Epithelial cell of esophagus (primary cell): ENCODE measurements at regions not wholly inside any gene's neighbourhood (a gene's known extent, or its start where the extent isn't known, plus 50 kb on each side); places are given as distances from the start of the nearest gene placed in this dataset.

Source experiments
- DNase-seq: peaks from one replicate; pipeline ENCODE4 v3.0.0; 2010; ENCODE audit warnings: low read depth
- H3K4me3 ChIP-seq: 2 replicates; pipeline ENCODE4 v1.5.1; 2011; ENCODE audit warnings: mild to moderate bottlenecking, low read length, control low read depth
- TF ChIP-seq, protein P1 (sequence below): IDR thresholded peaks from 2 replicates; pipeline ENCODE4 v1.5.1; 2011; ENCODE audit warnings: low read depth, mild to moderate bottlenecking, low read length, control low read depth, inconsistent platforms; ENCODE audit not compliant: insufficient read depth; ENCODE audit errors: missing control alignments

DNA sequence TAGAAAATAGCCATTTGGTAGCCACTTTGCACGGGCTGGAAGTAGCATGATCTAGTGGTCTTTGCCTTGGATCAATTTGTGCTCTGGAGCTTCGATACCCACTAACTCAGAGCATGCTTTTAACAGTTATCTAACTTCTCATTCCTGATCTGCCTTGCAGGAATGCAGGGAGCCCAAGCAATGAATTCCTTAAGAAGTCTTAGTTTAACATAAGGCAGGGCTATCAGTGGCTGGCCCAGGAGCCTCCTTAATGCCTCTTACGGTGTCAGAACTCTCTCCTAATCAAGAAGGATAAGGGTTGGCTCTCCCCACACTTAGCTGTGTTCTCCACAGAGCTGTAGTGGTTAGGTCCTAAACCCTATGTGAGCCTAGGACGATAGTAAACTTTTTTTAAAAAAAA is 95.8 kb upstream of the TBCA start:
- DNase-seq, result no peak
- TF ChIP-seq, protein P1, sequence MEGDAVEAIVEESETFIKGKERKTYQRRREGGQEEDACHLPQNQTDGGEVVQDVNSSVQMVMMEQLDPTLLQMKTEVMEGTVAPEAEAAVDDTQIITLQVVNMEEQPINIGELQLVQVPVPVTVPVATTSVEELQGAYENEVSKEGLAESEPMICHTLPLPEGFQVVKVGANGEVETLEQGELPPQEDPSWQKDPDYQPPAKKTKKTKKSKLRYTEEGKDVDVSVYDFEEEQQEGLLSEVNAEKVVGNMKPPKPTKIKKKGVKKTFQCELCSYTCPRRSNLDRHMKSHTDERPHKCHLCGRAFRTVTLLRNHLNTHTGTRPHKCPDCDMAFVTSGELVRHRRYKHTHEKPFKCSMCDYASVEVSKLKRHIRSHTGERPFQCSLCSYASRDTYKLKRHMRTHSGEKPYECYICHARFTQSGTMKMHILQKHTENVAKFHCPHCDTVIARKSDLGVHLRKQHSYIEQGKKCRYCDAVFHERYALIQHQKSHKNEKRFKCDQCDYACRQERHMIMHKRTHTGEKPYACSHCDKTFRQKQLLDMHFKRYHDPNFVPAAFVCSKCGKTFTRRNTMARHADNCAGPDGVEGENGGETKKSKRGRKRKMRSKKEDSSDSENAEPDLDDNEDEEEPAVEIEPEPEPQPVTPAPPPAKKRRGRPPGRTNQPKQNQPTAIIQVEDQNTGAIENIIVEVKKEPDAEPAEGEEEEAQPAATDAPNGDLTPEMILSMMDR, result no peak
- no peak overlapping the region for H3K4me3 ChIP-seq

DNA sequence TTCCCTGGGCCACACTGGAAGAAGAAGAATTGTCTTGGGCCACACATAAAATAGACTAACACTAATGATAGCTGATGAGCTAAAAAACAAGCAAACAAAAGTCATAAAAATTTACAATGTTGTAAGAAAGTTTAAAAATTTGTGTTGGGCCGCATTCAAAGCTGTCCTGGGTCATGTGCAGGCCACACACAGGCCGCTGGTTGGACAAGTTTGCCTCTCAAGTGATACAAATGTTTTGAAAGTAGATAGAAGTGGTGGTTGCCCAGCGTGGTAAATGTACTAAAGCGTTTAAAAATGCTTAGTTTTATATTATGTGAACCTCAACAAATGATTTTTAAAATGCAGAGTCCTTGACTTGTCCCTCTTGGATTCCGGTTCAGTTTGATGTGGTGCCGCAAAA is 94.9 kb upstream of the TBCA start:
- TF ChIP-seq, protein P1, result no peak
- no peak for DNase-seq
- no peak overlapping the region for H3K4me3 ChIP-seq

DNA sequence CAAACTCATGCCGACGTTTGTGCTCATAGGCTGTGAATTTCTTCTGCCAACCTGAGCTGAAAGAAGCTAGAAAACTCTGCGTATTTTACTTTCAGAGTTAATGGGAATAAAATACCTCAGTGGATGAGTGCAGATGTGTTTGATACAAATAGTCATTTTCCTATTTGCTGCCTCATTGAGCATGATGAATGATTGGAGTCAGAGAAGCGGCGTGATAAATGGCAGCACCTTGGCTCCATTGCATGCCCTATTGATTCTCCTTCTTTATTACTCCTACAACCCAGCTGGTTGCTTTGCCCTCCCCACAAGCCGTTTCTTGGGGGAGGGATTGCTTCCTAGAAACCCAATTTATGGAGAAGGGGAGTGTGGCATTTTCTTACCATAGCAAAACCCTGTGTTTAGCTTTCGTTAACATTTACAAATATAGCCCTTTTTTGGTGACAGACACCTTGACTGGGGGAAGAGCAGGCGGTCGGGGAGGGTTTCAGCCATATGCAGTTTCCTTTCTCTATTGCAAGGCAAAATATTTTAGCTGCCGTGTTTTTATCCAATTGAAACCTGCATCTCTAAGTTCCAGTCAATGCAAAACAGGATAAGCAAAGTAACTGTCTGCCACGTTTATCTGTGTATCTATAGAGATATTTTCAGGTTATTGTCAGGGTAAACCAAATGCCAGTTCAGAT is 93.1 kb upstream of the TBCA start:
- DNase-seq, result no peak
- TF ChIP-seq, protein P1, result no peak
- H3K4me3 ChIP-seq, result no peak overlapping the region

DNA sequence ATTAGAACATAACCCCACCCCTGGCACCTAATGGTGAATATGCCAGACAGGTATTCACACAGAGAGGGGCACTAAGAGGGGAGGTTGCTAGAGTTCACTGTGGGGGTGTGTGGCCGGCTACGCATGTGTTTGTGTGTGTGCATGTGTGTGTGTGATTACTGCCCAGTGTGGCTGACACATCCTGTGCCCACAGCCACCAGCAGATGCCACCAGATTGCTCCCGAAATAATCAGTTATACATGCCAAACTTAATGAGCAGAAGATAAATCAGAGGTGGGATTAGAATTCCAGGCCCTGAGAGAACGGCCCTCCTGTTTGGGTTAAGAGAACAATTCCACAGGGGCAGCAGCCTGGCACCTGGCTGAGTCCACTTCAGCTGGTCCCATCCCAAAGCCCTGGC is 91.8 kb upstream of the TBCA start:
- TF ChIP-seq, protein P1, result peak; percentile 2
- no peak overlapping the region for H3K4me3 ChIP-seq
- no peak for DNase-seq

DNA sequence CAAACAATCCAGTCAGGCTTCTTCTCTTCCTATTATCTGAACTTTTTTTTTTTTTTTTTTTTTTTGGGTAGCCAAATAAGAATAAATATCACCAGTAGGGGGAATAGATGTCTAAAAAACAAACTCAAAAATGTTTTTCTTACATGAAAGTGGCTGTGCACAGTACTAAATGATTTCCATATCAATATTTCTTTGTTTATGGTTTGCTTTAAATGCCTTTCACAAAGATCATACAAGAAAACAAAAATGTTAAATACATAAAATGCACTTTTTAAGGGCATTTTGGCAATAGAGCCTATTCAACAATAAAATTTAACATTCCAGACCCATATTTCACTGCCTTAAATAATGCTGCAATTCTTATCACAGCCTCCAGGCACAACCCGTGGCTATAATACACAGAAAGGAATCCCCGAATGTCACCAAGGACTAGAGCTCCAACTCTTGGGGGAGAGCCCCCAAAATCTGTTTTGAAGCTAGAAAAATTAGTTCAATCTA is 91.1 kb upstream of the TBCA start:
- TF ChIP-seq, protein P1, result peak; percentile 26
- H3K4me3 ChIP-seq, result no peak overlapping the region
- no peak for DNase-seq

DNA sequence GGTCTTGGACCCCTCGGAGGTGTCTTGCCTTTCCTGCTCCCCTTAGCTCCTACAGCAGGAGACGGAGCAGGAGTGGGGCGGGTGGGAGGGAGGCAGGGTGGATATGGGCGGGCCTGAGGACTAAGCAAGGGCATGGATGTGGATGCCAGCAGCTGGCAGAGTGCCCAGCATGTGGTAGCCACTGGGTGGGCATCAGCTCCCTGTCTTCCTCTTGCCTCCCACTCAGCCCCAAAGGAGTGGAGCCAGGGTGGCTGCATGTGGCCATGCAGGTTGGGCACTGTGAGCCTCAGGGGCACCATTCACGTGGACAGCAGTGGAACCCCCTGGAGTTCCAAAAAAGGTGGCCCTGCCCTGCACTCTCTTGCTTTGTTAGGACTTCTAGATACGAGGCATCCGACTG is 90.1 kb upstream of the TBCA start:
- no peak overlapping the region for H3K4me3 ChIP-seq
- TF ChIP-seq, protein P1, result no peak

DNA sequence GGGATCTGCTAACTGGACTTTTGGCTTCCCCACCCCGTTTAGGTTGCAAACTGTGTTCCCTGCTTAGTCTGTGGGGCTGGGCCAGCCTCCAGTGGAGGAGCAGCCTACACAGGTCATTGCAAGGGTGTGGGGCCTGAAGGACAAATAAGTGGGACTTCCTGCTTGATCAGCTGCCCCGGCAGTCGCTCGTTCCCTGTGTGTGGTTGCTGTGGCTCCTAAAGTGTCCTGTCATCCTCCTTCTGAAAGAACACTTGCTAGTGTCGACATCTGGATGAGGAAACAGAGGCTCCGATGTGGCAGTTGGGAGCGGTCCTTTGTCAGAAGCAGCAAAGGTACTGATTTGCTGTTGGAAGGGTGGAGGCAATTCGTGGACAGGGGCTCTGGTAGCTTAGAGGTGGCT is 88.9 kb upstream of the TBCA start:
- H3K4me3 ChIP-seq, result no peak overlapping the region
- TF ChIP-seq, protein P1, result no peak
- no peak for DNase-seq

More for the DNA sequence above, 90.1 kb upstream of the TBCA start:
- no peak for DNase-seq
